ENCODE measurements at regions not wholly inside any gene's neighbourhood (a gene's known extent, or its start where the extent isn't known, plus 50 kb on each side); places are given as distances from the start of the nearest gene placed in this dataset.
A peak's percentile ranks its signal among the peaks of the same experiment; 100 is the strongest.

DNA sequence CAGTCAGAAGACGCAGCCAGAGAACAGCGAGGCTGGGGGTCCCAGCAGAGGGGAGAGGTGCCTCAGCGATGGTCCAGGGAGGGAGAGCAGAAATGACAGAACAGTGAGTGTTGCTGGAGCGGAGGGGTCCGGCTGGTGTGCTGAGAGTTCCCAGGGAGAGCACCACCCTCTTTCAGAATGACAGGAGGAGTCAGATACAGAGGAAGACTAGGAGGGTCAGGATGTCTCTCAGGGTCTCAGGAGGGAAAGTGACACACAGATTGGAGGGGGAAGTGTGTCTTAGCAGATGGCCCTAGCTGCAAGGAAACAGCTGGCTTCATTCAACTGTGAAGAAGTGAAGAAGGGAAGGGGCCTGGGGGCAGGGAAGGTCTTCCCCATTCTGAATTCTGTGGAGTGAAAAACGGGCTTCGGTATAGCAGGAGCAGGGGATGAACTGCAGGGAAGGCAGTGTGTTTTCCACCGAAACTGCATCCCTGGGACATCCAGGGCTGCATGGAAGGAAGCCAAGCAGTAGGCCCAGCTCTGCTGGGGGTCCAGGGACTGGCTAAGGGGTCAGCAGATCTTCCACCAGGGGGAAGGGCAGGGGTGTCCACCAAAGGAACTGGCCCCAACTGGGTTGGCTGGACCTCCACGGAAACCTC, 90.0 kb upstream of the OTOS start:
- FAIRE-seq, result no peak
- TF ChIP-seq TAF1 (IDR thresholded peaks at IDR 0.05; ENCODE audit: low read depth, low read length) (no peak), POU2F2 (IDR thresholded peaks at IDR 0.05; ENCODE audit: low read depth, low read length) (no peak), SPI1 (IDR thresholded peaks at IDR 0.05; ENCODE audit: low read depth, low read length) (no peak), PAX5 (IDR thresholded peaks at IDR 0.05; ENCODE audit: insufficient read depth, low read length, severe bottlenecking) (no peak), POLR2AphosphoS5 (IDR thresholded peaks at IDR 0.05; ENCODE audit: low read depth, low read length) (no peak), POLR2A (IDR thresholded peaks at IDR 0.05; ENCODE audit: low read depth, low read length) (no peak)
- DNase-seq (ENCODE audit: insufficient read length, low spot score), result no peak

DNA sequence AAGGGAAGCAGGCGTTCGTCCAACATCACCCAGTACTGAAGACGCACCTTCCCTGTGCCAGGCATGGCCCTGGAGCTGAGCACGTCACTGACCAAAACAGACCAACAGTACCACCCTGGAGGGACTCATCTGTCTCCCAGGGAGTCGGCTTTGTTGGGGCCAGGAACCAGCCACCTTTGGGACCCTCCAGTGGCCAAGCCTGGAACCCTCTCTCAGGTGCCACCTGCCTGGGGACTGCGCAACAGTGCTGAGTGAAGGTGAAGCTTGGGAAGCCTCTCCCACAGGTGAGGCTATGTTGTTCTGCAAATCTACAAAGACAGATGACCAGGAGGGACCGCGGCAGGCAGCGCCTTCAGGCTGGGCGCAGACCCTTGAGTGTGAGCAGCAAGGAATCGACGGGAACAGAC, 91.4 kb upstream of the OTOS start:
- no peak for FAIRE-seq
- no peak for DNase-seq (ENCODE audit: insufficient read length, low spot score)
- TF ChIP-seq POLR2A (IDR thresholded peaks at IDR 0.05; ENCODE audit: low read depth, low read length) (no peak), PAX5 (IDR thresholded peaks at IDR 0.05; ENCODE audit: insufficient read depth, low read length, severe bottlenecking) (no peak), TAF1 (IDR thresholded peaks at IDR 0.05; ENCODE audit: low read depth, low read length) (no peak), POU2F2 (IDR thresholded peaks at IDR 0.05; ENCODE audit: low read depth, low read length) (no peak), POLR2AphosphoS5 (IDR thresholded peaks at IDR 0.05; ENCODE audit: low read depth, low read length) (no peak)

DNA sequence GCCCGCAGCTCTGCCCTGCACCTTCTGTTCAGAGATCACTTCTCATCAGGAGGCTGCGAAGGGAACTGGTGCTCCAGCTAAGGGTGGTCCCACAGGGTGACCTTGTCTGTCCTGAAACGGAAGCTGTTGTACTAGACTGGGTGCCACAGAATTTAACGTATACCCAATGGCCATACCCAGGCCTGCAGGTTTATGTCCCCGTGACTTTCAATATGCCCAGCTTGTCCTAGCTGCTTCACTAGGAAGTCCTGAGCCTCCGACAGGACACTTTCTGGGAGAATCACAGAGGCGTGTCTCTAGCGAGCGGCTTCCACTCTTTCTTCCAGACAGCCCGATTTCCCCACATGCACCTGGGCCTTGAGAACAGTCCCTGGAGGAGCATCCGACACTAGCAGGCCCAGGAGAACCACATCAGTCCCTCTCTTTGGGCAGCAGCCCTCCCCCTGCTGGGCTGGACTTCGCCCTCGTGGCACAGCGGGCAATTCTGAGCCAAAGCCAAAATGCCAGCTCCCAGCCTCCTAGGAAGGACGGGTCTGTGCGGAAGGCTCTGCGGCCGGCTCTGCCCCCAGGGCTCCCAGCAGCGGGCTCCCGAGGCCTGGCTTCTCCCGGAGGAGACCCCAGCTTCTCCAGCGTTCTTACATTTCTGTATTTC, 91.9 kb upstream of the OTOS start:
- FAIRE-seq (no peak), DNase-seq (ENCODE audit: insufficient read length, low spot score) (no peak)
- TF ChIP-seq TAF1 (IDR thresholded peaks at IDR 0.05; ENCODE audit: low read depth, low read length) (no peak), PAX5 (IDR thresholded peaks at IDR 0.05; ENCODE audit: insufficient read depth, low read length, severe bottlenecking) (no peak), POLR2AphosphoS5 (IDR thresholded peaks at IDR 0.05; ENCODE audit: low read depth, low read length) (no peak), SPI1 (IDR thresholded peaks at IDR 0.05; ENCODE audit: low read depth, low read length) (no peak), POU2F2 (IDR thresholded peaks at IDR 0.05; ENCODE audit: low read depth, low read length) (no peak), POLR2A (IDR thresholded peaks at IDR 0.05; ENCODE audit: low read depth, low read length) (no peak)

DNA sequence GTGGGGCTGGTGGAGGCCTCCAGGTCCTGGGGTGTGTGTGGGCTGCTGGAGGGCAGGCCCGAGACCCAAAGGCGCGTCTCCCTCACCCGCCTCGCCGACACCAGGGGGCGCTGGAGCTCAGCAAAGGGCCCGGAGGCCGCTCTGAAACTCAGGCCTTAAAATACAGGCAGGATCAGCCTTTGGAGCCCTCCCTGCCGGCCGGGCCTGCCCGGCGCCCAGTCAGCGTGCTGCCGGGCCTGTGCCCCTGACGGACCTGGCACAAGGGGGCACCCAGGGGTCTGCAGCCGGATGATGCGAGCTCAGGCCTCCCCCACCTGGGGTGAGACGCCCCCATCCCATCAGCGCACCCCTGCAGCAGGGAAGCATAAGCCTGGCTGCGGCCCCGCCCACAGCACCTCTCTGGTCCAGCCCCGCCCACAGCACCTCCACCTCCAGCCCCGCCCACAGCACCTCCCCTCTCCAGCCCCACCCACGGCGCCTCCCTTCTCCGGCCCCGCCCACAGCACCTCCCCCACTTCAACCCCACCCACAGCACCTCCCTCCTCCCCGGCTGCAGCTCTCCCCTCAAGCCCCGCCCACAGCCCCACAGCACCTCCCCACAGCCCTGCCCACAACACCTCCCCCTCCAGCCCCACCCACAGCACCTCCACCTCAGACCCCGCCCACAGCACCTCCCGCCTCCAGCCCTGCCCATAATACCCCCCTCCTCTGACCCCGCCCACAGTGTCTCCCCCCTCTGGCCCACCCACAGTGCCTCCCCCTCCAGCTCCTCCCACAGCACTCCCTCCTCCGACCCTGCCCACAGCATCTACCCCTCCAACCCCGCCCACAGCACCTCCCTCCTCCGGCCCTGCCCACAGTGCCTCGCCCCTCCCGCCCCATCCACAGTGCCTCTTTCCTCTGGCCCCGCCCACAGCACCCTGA, 92.8 kb upstream of the OTOS start:
- DNase-seq (ENCODE audit: insufficient read length, low spot score), result peak; percentile 78
- TF ChIP-seq POLR2AphosphoS5 (IDR thresholded peaks at IDR 0.05; ENCODE audit: low read depth, low read length), result no peak
- FAIRE-seq, result no peak

DNA sequence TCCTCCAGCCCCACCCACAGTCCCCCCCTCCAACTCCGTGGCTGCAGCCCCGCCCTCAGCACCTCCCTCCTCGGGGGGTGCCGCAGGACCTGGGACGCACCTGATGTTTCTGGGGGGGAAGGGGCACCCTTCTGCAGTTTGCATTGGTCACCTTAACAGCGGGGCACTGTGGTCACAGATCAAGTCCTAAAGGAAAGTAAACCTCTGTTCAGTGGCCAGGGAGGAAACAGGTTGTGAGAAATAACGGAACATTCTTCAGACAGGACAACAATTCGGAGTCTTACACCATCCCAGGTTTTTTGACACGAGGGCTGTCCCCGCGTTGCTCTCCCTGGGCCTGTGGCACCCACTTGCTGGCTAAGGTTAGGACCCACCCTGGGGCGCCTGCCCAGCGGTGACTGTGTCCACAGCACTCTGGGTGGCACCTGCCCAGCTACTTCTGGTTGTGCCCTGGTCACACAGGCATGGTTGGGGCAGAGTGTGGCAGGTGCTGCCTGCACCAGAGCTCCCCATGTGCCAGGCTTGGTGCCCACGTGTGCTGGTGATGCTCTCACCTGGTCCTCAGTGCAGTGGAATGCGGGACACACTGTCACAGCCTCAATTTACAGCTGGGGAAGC, 93.5 kb upstream of the OTOS start:
- FAIRE-seq (peak; percentile 48), DNase-seq (ENCODE audit: insufficient read length, low spot score) (no peak)
- TF ChIP-seq TAF1 (IDR thresholded peaks at IDR 0.05; ENCODE audit: low read depth, low read length) (no peak), POU2F2 (IDR thresholded peaks at IDR 0.05; ENCODE audit: low read depth, low read length) (no peak), SPI1 (IDR thresholded peaks at IDR 0.05; ENCODE audit: low read depth, low read length) (no peak), POLR2A (IDR thresholded peaks at IDR 0.05; ENCODE audit: low read depth, low read length) (no peak), POLR2AphosphoS5 (IDR thresholded peaks at IDR 0.05; ENCODE audit: low read depth, low read length) (no peak), PAX5 (IDR thresholded peaks at IDR 0.05; ENCODE audit: insufficient read depth, low read length, severe bottlenecking) (no peak)

DNA sequence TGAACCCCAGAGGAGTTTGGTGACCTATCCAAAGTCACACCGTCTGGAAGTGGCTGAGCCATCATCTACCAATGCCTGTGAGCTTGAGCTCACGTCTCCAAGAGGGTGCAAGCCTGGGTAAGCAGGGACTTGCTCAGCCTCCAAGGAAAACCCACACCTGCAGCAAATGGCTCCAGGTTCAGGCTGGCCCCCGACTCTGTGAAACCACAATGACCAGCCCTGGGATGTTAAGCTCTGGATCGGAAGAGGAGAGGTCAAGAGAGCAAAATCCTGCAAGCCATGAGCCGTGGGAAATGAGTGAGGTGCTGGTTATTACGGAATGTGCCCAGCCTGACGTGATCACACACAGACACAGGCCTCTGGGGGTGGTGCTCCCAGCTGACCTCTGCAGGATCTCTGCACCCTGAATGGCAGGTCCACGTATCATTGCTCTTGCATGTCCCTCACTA, 94.1 kb upstream of the OTOS start:
- TF ChIP-seq SPI1 (IDR thresholded peaks at IDR 0.05; ENCODE audit: low read depth, low read length), result no peak
- TF ChIP-seq TAF1 (IDR thresholded peaks at IDR 0.05; ENCODE audit: low read depth, low read length), result no peak
- no peak for TF ChIP-seq PAX5 (IDR thresholded peaks at IDR 0.05; ENCODE audit: insufficient read depth, low read length, severe bottlenecking)
- TF ChIP-seq POLR2AphosphoS5 (IDR thresholded peaks at IDR 0.05; ENCODE audit: low read depth, low read length), result no peak
- TF ChIP-seq POU2F2 (IDR thresholded peaks at IDR 0.05; ENCODE audit: low read depth, low read length), result no peak
- no peak for TF ChIP-seq POLR2A (IDR thresholded peaks at IDR 0.05; ENCODE audit: low read depth, low read length)
- no peak for DNase-seq (ENCODE audit: insufficient read length, low spot score)
- no peak for FAIRE-seq

DNA sequence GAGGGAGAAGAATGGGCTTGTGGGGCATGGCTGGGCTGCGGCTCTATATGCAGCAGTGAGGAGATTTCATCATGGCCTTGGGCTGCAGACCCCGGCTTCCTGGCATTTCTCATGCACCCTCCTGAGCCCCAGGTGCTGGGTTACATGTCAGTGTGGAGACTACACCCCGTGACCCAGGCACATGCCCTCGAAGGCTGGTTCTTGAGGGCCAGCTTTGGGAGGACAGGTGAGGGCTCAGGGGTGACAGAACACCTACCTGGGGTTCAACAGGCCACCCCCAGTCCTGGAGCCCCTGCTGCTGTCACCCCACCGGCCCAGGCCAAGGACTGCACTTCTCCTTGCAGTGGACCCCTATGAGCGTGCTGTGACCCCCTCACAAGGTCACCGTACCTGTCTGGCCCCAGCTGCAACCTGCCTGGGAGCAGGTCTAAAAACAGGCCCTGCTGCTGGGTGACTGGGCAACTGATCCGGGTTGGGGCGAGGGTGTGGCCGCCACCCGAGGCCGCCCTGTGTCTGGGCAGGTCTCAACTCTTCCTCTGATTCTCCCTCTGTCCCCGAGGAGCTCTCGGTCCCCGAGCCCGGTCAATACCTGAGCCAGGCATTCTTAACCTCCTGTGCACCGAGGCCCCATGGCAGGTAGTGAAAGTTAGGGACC, 94.8 kb upstream of the OTOS start:
- DNase-seq (ENCODE audit: insufficient read length, low spot score) (no peak), FAIRE-seq (no peak)
- no peak for TF ChIP-seq SPI1 (IDR thresholded peaks at IDR 0.05; ENCODE audit: low read depth, low read length)
- TF ChIP-seq POU2F2 (IDR thresholded peaks at IDR 0.05; ENCODE audit: low read depth, low read length), result no peak
- no peak for TF ChIP-seq TAF1 (IDR thresholded peaks at IDR 0.05; ENCODE audit: low read depth, low read length)
- no peak for TF ChIP-seq PAX5 (IDR thresholded peaks at IDR 0.05; ENCODE audit: insufficient read depth, low read length, severe bottlenecking)
- TF ChIP-seq POLR2AphosphoS5 (IDR thresholded peaks at IDR 0.05; ENCODE audit: low read depth, low read length), result no peak
- TF ChIP-seq POLR2A (IDR thresholded peaks at IDR 0.05; ENCODE audit: low read depth, low read length), result no peak

DNA sequence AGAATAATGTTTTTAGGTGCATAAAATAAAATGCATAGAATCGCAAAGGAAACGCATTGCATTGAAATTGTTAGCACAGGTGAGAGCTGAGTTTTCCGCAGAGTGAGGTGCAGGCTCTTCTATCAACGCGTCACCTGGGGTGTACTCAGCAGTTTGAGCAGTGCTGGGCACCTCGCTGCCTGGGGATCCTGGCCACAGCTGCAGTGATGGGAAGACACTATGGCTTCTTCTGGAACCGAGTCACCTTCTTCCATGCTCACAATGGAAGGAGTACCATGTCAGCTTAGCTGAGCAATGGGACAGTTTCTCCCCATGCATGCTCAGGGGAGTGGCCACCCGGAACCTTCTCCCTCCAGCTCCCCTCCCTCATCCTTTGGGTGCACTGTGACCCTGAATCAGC, 95.4 kb upstream of the OTOS start:
- FAIRE-seq (no peak), DNase-seq (ENCODE audit: insufficient read length, low spot score) (no peak)
- TF ChIP-seq SPI1 (IDR thresholded peaks at IDR 0.05; ENCODE audit: low read depth, low read length) (no peak), PAX5 (IDR thresholded peaks at IDR 0.05; ENCODE audit: insufficient read depth, low read length, severe bottlenecking) (no peak), POU2F2 (IDR thresholded peaks at IDR 0.05; ENCODE audit: low read depth, low read length) (no peak), POLR2A (IDR thresholded peaks at IDR 0.05; ENCODE audit: low read depth, low read length) (no peak), TAF1 (IDR thresholded peaks at IDR 0.05; ENCODE audit: low read depth, low read length) (no peak), POLR2AphosphoS5 (IDR thresholded peaks at IDR 0.05; ENCODE audit: low read depth, low read length) (no peak)
